ENCODE measurements at regions not wholly inside any gene's neighbourhood (a gene's known extent, or its start where the extent isn't known, plus 50 kb on each side); places are given as distances from the start of the nearest gene placed in this dataset.

DNA sequence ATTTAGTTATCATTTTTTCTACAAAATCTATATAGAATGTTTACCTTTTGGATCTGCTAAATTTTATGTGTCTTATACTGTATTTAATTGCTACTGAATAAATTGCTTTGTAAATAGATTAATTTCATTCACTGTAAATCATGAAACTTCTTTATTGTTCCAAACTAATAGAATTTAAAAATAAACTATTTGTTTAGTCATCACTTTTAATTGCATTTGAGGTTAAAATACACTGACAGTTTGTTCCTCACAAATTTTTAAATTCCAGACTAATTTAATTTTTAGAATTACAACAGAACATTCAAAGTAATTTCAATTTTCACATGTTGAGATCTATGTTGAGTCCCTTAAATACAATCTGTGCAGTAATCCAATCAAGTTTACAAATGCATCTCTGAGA is 1633.2 kb upstream of the NUDT12 start:
- no peak overlapping the region for H3K27ac ChIP-seq (ENCODE audit: low read depth in 1 of 2, low read length in 2 of 2)
- H3K36me3 ChIP-seq (ENCODE audit: control insufficient read depth in 4 of 4, insufficient read depth in 3 of 4, low read depth in 1 of 4, low read length in 3 of 4): no peaks in the 10 kb centered on the region
- H3K4me3 ChIP-seq (ENCODE audit: low read depth in 1 of 3, low read length in 3 of 3): no peak overlapping the region
- DNase-seq (ENCODE audit: low spot score): no peak
- TF ChIP-seq, protein P1, sequence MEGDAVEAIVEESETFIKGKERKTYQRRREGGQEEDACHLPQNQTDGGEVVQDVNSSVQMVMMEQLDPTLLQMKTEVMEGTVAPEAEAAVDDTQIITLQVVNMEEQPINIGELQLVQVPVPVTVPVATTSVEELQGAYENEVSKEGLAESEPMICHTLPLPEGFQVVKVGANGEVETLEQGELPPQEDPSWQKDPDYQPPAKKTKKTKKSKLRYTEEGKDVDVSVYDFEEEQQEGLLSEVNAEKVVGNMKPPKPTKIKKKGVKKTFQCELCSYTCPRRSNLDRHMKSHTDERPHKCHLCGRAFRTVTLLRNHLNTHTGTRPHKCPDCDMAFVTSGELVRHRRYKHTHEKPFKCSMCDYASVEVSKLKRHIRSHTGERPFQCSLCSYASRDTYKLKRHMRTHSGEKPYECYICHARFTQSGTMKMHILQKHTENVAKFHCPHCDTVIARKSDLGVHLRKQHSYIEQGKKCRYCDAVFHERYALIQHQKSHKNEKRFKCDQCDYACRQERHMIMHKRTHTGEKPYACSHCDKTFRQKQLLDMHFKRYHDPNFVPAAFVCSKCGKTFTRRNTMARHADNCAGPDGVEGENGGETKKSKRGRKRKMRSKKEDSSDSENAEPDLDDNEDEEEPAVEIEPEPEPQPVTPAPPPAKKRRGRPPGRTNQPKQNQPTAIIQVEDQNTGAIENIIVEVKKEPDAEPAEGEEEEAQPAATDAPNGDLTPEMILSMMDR (IDR thresholded peaks at IDR 0.05; ENCODE audit: low read depth, low read length, missing input control): no peak
- H3K9ac ChIP-seq (ENCODE audit: low read depth in 1 of 2, low read length in 2 of 2): no peak overlapping the region
- H3K9me3 ChIP-seq (ENCODE audit: control insufficient read depth in 4 of 4, low read length in 3 of 4): no peaks in the 10 kb centered on the region
- no peaks in the 10 kb centered on the region for H3K4me1 ChIP-seq (ENCODE audit: control insufficient read depth in 4 of 4, insufficient read depth in 4 of 4, low read length in 3 of 4)
- no peaks in the 10 kb centered on the region for H3K27me3 ChIP-seq (ENCODE audit: control insufficient read depth in 4 of 4, insufficient read depth in 4 of 4, low read length in 3 of 4)

DNA sequence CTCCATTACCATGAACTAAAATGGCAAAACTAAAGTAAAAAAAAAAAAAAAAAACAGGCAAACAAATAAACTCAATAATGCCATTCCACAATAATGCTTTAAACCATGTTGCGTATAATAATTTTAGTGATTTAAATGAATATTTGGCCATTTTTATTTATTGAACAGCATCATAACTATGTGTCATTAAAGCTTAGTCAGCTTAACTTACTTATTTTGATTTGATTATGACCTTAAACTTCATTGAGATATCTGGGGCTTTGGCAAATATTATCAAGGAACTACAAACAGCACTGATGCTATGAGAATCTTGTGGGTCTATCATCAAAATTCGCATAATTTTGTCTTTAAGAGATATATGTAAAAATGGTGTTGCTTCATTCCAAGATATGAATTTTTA is 1610.3 kb upstream of the NUDT12 start:
- no peaks in the 10 kb centered on the region for H3K9me3 ChIP-seq (ENCODE audit: control insufficient read depth in 4 of 4, low read length in 3 of 4)
- no peaks in the 10 kb centered on the region for H3K4me1 ChIP-seq (ENCODE audit: control insufficient read depth in 4 of 4, insufficient read depth in 4 of 4, low read length in 3 of 4)
- no peak for DNase-seq (ENCODE audit: low spot score)
- no peak overlapping the region for H3K4me3 ChIP-seq (ENCODE audit: low read depth in 1 of 3, low read length in 3 of 3)
- 83% methylated on average over 2 of the region's 2 CpGs for WGBS
- H3K27ac ChIP-seq (ENCODE audit: low read depth in 1 of 2, low read length in 2 of 2): no peak overlapping the region
- no peaks in the 10 kb centered on the region for H3K36me3 ChIP-seq (ENCODE audit: control insufficient read depth in 4 of 4, insufficient read depth in 3 of 4, low read depth in 1 of 4, low read length in 3 of 4)
- TF ChIP-seq RXRA (IDR thresholded peaks at IDR 0.05) (no peak), EGR1 (IDR thresholded peaks at IDR 0.05; ENCODE audit: low read depth in 2 of 2) (no peak), SP1 (IDR thresholded peaks at IDR 0.05) (no peak), HNF4A (conservative IDR thresholded peaks at IDR 0.05) (no peak), FOXA1 (IDR thresholded peaks at IDR 0.05) (no peak), HNF4G (IDR thresholded peaks at IDR 0.05) (no peak), JUND (IDR thresholded peaks at IDR 0.05) (no peak), NR2F2 (IDR thresholded peaks at IDR 0.05) (no peak), YY1 (IDR thresholded peaks at IDR 0.05) (no peak), FOXA2 (IDR thresholded peaks at IDR 0.05) (no peak), TAF1 (conservative IDR thresholded peaks at IDR 0.05) (no peak), RAD21 (IDR thresholded peaks at IDR 0.05) (no peak), GABPA (IDR thresholded peaks at IDR 0.05 in 1 of 2, conservative IDR thresholded peaks at IDR 0.05 in 1 of 2) (no peak)
- TF ChIP-seq, protein P2, sequence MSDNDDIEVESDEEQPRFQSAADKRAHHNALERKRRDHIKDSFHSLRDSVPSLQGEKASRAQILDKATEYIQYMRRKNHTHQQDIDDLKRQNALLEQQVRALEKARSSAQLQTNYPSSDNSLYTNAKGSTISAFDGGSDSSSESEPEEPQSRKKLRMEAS (IDR thresholded peaks at IDR 0.05): no peak
- TF ChIP-seq, protein P3, sequence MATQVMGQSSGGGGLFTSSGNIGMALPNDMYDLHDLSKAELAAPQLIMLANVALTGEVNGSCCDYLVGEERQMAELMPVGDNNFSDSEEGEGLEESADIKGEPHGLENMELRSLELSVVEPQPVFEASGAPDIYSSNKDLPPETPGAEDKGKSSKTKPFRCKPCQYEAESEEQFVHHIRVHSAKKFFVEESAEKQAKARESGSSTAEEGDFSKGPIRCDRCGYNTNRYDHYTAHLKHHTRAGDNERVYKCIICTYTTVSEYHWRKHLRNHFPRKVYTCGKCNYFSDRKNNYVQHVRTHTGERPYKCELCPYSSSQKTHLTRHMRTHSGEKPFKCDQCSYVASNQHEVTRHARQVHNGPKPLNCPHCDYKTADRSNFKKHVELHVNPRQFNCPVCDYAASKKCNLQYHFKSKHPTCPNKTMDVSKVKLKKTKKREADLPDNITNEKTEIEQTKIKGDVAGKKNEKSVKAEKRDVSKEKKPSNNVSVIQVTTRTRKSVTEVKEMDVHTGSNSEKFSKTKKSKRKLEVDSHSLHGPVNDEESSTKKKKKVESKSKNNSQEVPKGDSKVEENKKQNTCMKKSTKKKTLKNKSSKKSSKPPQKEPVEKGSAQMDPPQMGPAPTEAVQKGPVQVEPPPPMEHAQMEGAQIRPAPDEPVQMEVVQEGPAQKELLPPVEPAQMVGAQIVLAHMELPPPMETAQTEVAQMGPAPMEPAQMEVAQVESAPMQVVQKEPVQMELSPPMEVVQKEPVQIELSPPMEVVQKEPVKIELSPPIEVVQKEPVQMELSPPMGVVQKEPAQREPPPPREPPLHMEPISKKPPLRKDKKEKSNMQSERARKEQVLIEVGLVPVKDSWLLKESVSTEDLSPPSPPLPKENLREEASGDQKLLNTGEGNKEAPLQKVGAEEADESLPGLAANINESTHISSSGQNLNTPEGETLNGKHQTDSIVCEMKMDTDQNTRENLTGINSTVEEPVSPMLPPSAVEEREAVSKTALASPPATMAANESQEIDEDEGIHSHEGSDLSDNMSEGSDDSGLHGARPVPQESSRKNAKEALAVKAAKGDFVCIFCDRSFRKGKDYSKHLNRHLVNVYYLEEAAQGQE (IDR thresholded peaks at IDR 0.05): no peak
- TF ChIP-seq, protein P1 (IDR thresholded peaks at IDR 0.05; ENCODE audit: low read depth, low read length, missing input control): no peak
- TF ChIP-seq, protein P4, sequence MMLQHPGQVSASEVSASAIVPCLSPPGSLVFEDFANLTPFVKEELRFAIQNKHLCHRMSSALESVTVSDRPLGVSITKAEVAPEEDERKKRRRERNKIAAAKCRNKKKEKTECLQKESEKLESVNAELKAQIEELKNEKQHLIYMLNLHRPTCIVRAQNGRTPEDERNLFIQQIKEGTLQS (IDR thresholded peaks at IDR 0.05): no peak
- TF ChIP-seq, protein P5, sequence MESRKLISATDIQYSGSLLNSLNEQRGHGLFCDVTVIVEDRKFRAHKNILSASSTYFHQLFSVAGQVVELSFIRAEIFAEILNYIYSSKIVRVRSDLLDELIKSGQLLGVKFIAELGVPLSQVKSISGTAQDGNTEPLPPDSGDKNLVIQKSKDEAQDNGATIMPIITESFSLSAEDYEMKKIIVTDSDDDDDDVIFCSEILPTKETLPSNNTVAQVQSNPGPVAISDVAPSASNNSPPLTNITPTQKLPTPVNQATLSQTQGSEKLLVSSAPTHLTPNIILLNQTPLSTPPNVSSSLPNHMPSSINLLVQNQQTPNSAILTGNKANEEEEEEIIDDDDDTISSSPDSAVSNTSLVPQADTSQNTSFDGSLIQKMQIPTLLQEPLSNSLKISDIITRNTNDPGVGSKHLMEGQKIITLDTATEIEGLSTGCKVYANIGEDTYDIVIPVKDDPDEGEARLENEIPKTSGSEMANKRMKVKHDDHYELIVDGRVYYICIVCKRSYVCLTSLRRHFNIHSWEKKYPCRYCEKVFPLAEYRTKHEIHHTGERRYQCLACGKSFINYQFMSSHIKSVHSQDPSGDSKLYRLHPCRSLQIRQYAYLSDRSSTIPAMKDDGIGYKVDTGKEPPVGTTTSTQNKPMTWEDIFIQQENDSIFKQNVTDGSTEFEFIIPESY (IDR thresholded peaks at IDR 0.05): no peak
- H3K9ac ChIP-seq (ENCODE audit: low read depth in 1 of 2, low read length in 2 of 2): no peak overlapping the region
- no peaks in the 10 kb centered on the region for H3K27me3 ChIP-seq (ENCODE audit: control insufficient read depth in 4 of 4, insufficient read depth in 4 of 4, low read length in 3 of 4)

Measured in liver (tissue), 8 donors.